Activated CD8-positive, alpha-beta memory T cell treated with anti-CD3 and anti-CD28 coated beads for 36 hours (primary cell): ENCODE measurements at regions not wholly inside any gene's neighbourhood (a gene's known extent, or its start where the extent isn't known, plus 50 kb on each side); places are given as distances from the start of the nearest gene placed in this dataset.
"Not testable (repeated sequence)": the region's sequence is repeated elsewhere in the genome, so short reads cannot be mapped to it uniquely, and the experiment has no call there.

ENCODE experiments used
- CTCF ChIA-PET: fragments of 350-600 bp; sonication (Branson Sonifier 250); formaldehyde crosslinking; loops from one replicate; lab custom pipeline; 2021; ENCODE audit warnings: antibody characterized with exemption; lab: Charles Lee
- POLR2A ChIA-PET: fragments of 350-600 bp; sonication (Branson Sonifier 250); formaldehyde crosslinking; loops from one replicate; lab custom pipeline; 2021; ENCODE audit warnings: antibody characterized with exemption; lab: Charles Lee

DNA sequence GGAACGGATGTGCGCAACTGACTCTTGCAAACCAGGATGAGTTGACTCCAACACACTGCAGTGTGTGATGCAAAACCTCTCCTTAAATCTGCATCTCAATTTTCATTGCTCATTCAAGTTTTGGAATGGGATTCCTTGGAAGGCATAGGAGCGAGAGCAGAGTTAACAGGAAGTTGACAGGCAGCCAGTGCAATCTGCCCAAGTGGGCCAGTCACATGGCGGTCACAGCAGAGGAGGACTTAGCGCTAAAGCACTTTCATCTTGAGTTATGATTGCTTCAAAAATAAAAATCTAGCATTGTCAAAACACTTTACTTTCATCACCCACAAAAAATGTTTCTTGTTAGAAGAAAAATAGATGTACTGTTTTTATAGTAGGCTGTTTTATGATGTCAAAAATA lies 439.0 kb downstream of the FBXO15 start:
- POLR2A ChIA-PET: no interaction called here
- CTCF ChIA-PET: no interaction called here

GRCh38 chr18:73707035-73707434 lies 440.6 kb downstream of the FBXO15 start:
- ChIA-PET POLR2A (no interaction called here), CTCF (no interaction called here)

DNA sequence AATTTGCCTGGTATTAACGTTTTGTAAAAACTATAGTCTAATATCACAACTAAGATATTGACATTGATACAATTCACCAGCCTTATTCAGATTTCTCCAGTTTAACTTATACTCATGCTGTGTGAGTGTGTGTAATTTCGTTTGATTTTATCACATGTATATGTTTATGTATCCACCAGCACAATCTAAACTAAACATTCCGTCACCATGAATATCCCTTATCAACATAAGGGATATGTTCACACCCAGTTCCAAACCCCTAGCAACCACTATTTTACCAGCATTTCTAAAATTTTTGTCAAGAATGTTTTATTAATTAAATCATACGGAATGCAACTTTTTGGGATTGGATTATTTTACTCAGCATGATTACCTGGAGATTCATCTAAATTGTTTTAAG lies 450.3 kb downstream of the FBXO15 start:
- CTCF ChIA-PET: no interaction called here

GRCh38 chr18:73696698-73697097 lies 450.9 kb downstream of the FBXO15 start:
- CTCF ChIA-PET: no interaction called here

More for the DNA sequence above, 450.3 kb downstream of the FBXO15 start:
- POLR2A ChIA-PET: no interaction called here

DNA sequence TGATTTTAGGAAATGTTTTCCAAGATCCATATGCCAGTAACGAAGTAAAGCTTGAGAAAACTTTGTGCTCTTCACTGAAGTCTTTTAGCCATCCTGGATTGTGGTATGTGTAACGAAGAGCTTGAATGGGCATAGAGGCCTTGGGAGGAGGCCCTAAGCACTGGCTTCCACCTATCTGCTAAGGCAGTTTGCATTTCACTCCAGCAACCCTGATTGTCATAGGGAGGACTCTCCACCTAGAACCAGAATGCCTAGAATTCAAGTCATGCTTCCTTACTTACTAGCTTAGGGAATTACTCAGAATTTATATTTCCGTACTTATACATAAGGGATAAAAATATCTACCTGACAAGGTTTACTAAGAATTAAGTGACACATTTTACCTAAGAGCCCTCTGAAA lies 451.5 kb downstream of the FBXO15 start:
- ChIA-PET POLR2A (no interaction called here), CTCF (no interaction called here)

More at GRCh38 chr18:73696698-73697097, 450.9 kb downstream of the FBXO15 start:
- POLR2A ChIA-PET: no interaction called here

- POLR2A ChIA-PET: no interaction called here
Measured at GRCh38 chr18:73693091-73693490, 454.5 kb downstream of the FBXO15 start.

DNA sequence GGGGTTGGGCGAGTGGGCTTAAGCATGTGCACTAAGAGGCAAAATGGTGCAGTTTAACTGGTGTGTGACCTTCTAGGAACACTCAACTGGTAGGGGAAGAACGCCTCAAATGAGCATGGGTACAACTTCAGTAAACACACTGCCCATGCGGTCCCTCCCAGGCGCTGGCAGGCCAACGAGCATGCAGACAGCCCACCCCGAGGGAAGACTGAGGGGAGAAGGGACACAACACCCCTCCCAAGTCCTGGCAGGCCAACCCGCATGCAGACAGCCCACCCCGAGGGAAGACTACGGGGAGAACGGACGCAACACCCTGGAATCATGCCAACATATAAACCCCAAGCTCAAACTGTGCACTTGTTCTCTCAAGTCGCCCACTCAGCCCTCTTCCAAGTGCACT lies 456.0 kb downstream of the FBXO15 start:
- POLR2A ChIA-PET: no interaction called here
- CTCF ChIA-PET: no interaction called here

More at GRCh38 chr18:73693091-73693490, 454.5 kb downstream of the FBXO15 start:
- CTCF ChIA-PET: no interaction called here

DNA sequence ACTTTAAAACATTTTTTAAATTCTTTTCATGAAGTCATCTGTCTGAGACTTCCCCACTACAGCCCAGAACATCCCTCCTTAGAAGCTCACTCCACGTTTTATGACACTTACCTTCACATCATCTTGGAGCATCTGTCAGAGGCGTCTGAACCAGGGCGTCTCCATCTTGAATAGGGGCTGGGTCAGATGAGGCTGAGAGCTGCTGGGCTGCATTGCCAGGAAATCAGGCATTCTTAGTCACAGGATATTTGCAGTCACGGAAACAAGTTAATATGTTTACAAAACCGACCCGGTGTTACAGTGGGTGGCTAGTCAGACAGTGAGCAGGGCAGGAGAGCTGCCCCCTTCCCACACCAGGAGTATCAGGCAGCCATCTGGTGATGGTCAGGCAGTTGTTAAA lies 456.5 kb downstream of the FBXO15 start:
- ChIA-PET CTCF (no interaction called here), POLR2A (no interaction called here)

DNA sequence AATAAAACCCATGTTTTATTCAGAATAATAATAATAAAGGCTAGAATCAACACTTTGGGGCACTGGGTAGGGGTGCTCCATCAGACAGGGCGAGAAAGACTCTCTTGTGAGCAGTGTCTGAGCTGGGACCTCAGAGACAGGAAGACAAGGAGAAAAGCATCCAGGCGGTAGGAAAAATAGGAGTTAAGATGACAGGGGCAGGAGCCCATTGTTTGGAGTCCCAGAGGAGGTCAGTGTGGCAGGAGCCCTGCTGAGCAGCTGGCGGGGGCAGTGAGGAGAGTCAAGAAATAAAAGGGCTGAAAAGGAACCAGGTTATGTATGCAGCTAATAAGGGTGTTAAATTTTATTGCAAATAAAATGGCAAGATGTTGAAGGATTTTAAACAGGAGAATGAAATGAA lies 457.4 kb downstream of the FBXO15 start:
- ChIA-PET POLR2A (no interaction called here), CTCF (no interaction called here)

DNA sequence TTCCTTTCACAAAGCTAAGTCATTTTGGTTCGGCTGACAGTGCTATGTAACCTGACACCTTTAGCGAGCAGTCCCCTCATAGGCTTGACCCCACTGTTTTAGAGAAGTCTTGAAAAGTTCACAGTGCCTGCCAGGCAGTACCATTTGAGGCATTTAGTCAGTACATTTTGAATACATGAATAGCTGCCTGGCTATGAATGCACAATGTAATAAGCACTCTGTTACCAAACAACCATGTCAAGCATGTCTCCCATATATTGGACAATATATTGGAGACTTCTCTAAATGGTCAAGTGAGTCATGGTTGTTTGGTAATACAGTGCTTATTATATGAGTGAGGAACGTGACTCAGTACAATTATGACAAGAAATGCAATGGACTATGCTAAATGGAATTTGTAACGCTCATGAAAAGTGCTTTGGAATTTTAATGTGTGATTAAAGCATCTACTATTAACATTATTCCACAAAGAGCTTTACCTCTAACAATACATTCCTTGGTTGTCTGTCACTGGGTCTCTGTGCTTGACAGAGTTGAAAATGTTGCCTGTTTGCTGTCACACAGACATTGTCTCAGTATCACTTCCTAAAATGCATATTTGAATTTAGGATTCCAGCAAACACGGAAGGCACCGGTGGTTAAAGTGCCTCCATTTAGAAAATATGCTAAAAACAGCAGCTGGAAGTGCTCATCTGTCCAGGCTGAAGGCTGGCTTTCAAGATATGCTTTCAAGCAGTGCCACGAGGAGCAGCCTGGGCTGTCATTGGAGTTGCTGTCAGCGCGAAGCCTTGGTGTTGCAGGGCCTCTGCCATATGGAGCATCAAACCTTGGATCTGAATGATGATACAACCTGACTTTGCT lies 458.6 kb downstream of the FBXO15 start:
- ChIA-PET CTCF (no interaction called here), POLR2A (no interaction called here)

DNA sequence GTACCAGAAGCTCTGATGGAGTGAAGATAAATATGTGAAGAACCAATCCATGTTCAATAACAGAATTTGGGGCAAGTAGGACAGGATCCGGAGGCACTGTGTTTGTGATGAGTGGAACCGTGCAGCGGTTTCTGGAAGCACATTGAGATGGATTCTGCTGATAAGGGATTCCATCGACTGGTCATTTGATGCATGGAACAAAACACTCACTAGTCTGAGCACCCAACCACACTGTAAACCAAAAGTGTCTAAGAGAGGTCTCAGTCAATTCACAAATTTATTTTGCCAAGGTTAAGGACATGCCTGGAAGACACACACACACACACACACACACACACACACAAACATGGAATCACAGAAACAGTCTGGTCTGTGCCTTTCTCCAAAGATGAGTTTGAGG lies 459.5 kb downstream of the FBXO15 start:
- ChIA-PET POLR2A (no interaction called here), CTCF (no interaction called here)

GRCh38 chr18:73684647-73685046 lies 463.0 kb downstream of the FBXO15 start:
- POLR2A ChIA-PET: no interaction called here
- CTCF ChIA-PET: no interaction called here

DNA sequence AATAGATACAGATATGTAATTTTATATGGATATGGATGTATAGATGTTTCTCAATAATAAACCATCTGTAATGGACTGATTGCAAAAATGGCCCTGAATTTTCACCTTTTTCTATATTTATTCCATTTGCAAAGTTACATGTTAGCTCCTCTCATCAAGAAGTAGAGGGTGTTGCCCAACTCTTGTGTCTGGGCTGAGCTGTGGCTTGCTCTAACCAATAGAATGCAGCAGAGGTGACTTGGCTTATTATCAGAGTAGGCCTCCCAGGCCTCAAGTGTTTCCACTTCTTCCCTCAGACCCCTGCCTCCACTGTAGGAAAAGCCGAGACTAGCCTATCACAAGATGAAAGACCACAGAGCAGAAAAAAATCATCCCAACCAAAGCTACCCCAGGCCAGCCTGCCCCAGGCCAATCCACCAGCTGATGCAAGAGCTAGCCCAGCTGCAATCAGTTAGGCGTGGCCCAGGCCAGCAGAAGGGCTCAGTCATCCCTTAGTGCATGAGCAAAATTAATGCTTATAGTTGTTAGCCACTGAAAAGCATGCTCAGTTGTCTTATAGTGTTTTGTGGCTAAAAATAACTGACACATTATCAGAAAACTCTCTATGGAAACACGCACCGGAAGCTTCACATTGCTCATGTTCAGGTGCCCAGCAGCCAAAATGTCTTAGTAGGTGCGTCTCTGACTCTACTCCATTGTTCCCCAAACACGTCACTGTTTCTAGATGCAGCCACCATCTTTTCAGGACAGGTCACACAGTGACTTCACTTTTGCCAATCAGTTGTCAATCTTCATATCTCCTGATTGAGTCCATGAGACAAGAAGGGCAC lies 464.0 kb downstream of the FBXO15 start:
- ChIA-PET CTCF (no interaction called here), POLR2A (no interaction called here)

- ChIA-PET CTCF (no interaction called here), POLR2A (no interaction called here)
Measured at GRCh38 chr18:73681912-73682311, 465.7 kb downstream of the FBXO15 start.

- CTCF ChIA-PET: no interaction called here
- POLR2A ChIA-PET: no interaction called here
Measured at GRCh38 chr18:73681398-73681797, 466.2 kb downstream of the FBXO15 start.

DNA sequence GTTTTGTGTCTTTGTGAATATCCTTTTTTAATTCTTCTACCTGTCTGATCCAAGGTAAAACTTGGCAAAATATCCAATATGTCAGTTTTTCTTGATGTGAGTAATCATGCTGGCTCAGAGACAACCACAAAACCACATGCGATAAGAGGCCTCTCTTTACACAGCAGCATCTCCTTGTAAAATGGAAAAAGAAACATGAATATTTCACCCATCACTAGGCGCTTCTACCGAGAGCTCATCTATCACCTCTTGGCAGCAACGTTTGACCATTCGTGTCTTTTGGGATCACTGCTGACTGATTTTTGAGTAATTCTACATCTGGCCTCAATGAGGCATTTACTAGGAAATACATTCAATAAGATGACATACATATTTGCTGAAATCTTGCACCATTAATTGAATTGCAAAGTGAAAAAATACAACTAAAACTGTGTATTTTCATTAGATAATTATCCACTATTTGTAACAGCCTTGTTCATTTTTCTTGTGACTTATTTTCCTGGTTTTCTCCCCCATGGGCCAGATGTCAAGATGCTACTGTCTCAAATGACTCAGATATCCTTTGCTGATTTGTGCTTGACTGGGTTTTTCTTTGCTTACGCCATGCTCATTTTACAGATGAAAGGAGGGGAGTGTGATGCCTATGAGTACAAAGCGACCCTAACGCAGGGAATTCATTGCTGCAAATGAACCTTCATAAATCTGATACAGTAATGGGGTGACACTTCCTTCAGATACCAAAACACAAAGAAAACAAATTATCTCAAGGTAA lies 467.5 kb downstream of the FBXO15 start:
- CTCF ChIA-PET: no interaction called here
- POLR2A ChIA-PET: no interaction called here

DNA sequence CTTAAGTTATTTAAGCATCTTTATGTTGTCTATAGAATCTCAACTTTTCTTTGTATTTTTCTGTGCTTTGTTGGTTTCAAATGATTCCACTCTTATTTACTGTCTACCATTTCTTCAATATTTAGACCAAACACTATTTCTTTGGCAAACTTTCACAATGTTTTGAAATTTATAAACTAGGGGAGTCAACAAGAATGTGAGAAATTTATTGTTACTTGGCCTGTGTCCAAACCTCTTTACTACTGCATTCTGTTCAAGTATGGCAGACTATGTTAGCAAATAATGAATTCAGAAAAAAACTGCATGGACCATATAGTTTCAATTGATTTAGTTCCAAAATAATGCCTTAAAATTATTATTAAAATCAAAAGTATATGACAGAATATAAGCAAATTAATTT lies 470.2 kb downstream of the FBXO15 start:
- ChIA-PET POLR2A (no interaction called here), CTCF (no interaction called here)

GRCh38 chr18:73674125-73674865 lies 473.3 kb downstream of the FBXO15 start:
- CTCF ChIA-PET: no interaction called here

DNA sequence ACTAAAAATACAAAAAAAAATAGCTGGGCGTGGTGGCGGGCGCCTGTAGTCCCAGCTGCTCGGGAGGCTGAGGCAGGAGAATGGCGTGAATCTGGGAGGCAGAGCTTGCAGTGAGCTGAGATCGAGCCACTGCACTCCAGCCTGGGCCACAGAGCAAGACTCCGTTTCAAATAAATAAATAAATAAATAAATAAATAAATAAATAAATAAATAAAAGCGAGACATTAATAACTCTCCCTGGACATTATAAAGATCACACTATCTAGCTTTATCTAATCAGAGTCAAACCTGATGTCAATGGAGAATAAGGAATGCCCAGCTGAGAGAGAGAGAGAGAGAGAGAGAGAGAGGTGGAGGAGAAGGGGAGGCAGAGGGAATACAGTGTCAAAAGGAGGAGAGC lies 476.2 kb downstream of the FBXO15 start:
- POLR2A ChIA-PET, CTCF ChIA-PET: not testable (repeated sequence)

More at GRCh38 chr18:73674125-73674865, 473.3 kb downstream of the FBXO15 start:
- POLR2A ChIA-PET: no interaction called here
